Esophagus muscularis mucosa (tissue), 4 donors: ENCODE measurements at regions not wholly inside any gene's neighbourhood (a gene's known extent, or its start where the extent isn't known, plus 50 kb on each side); places are given as distances from the start of the nearest gene placed in this dataset.

Experiments
- CTCF ChIP-seq, 3 experiments: fragments of 200-600 bp in 2 of 3; fragments of 450-650 bp in 1 of 3; sonication (generic) in 2 of 3; IDR thresholded peaks; one replicate each; pipeline ENCODE4 v1.5.1; 2017 to 2019; ENCODE audit warnings: antibody characterized with exemption in 3 of 3, mild to moderate bottlenecking in 2 of 3, moderate library complexity in 1 of 3
- EP300 ChIP-seq: sonication (generic); formaldehyde crosslinking; IDR thresholded peaks from one replicate; pipeline ENCODE4 v1.6.1; 2017; ENCODE audit warnings: antibody characterized with exemption
- POLR2A ChIP-seq: fragments of 450-650 bp; IDR thresholded peaks from one replicate; pipeline ENCODE4 v1.6.1; 2017; ENCODE audit warnings: antibody characterized with exemption, moderate library complexity, mild to moderate bottlenecking, low read depth
- POLR2AphosphoS5 ChIP-seq, 2 donors: sonication (generic); formaldehyde crosslinking; IDR thresholded peaks; one replicate each; pipeline ENCODE4 v1.6.1; 2017; ENCODE audit warnings: antibody characterized with exemption in 2 of 2

DNA sequence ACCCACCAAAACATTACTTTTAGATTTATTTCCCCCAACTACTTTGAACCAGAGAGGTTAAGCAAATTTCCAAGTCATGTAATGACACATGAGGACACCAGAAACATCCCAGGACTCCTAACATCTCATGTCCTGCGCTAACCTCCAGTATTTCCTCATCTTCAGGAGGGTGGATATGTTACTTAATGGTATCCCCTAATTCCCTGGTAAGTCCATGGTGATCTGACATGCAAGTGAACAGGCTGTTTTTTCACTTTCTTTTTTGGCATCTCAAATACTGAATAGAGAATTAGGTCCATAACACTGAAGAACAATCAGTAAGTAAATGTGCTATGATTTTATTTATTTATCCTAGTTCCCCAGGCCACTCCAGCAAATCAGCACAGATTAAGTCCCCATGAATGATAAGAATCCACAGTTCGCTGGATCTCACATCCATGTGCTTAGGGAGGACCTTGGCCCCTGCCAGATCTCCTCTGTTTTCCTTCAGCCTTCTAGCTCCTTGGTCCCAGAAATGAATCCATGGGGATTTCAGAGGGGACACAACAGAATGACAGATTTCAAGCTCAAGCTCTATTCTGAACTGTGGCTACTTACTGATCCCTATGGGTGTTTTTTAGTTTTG lies 334.6 kb downstream of the CDC5L start:
- TF ChIP-seq CTCF (IDR thresholded peaks at IDR 0.05) (no peak), POLR2A (no peak), EP300 (no peak), POLR2AphosphoS5 (IDR thresholded peaks at IDR 0.05) (no peak)
